GM18511 (cell line): ENCODE measurements at regions not wholly inside any gene's neighbourhood (a gene's known extent, or its start where the extent isn't known, plus 50 kb on each side); places are given as distances from the start of the nearest gene placed in this dataset.

Source experiments
- ATAC-seq: cut with Tn5 transposase; IDR thresholded peaks from one replicate; pipeline ENCODE4 v1.9.1; 2021; ENCODE audit warnings: mild to moderate bottlenecking, moderate library complexity; ENCODE audit not compliant: unreplicated experiment

DNA sequence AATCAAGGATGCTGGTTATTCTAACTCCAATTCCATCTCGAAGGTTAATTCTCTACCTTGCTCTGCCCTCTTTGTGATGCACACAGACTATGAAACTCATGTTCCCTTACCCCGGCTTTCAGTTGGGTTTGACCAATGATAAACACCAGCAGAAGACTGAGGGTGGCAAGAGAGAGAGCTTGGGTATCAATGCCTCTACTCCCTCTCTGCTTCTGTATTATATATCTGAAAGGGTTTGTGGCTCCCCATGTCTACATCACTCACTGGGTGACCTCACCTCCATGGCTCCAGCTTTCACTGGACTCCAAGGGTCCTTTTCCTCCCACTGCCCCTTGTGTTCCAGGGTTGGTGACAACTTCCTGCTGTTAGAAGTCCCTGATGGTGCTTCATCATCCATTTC lies 659.0 kb upstream of the TBX3 start:
- no peak for ATAC-seq

DNA sequence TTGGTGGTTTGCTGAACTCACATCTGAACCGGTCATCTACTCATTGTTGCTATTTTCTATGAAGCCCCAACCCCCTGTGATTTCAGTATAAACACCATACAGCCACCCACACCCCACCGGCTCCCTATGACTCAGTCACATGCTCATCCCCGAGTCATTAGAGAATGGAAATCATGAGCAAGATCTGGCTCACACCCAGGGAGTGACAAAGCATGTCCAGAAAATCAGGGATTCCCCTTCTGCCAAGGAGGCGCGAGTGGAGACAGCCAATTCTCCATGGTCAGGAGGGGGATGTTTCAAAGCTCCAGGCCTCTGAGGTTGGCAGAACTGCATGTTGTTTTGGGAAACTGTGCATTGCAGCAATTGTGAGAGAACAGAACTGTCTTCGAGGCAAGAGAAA lies 657.5 kb upstream of the TBX3 start:
- no peak for ATAC-seq

DNA sequence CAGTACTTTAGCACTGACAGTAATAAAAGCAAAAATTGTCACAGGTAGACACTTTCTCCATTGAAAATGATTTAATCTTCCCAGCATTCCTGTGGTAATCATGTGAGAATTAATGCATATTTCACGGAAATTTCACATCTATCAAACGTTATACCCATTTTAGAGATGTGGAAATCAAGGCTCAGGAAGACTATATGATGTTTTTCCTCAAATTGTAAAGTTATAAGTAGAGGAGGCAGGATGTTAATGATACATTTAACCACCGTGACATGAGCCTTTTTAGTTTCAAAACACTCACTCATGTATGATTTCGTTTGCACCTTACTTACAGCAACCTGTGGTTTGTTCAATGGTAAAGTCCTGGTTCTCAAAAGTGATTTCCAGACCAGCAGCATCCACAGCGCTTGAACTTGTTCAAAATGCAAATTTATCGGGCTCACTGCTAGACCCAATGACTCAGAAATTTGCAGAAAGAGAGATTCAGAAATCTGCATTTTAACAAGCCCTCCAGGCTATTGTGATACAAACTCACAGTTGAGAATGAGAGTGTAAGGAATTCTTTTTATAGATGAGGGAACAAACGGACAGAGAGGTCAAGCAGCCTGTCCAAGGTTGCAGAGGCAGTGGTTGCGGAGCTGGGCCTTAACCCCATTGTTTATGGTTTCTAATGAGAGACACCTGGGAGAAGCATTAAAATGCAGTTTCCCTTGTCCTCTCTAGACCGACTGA lies 654.8 kb upstream of the TBX3 start:
- ATAC-seq: no peak

DNA sequence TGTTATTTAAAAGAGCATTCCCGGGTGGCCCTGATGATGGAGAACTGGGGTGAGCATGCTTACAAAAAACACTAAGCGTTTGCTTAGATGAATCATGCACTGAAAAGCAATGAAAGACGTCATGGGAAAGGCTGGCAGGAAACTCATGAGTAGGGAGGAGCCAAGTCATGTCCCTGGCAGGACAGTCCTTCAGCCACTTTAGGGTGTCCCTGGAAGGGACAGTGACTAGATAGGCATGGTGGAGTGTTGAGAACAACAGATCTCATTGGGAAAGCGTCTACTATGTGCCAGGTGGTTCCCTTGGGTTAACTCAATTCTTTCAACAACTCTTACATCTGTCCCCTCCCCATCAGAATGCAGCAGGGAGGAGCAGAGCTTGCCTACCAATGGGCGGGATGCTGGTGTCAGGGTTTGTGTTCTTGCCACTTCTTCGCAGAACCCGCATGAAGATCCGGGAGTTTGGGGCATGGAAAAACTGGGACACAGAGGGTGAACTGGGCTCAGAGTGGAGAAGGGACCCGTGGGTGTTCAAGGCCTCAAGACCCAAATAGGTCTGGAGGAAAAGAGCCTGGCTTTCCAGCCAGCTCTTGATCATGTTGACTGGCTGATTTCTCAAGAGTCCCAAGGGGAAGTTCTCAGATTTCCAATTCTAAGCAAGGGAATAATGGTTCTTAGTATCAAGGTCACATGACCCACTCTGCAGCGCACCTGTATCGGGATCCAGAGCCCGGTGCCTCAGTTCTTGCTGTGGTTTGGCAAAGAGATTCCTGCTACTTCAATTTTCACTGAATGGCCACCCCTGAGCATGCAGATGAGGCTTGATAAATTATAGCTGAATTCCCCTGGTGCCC lies 653.9 kb upstream of the TBX3 start:
- ATAC-seq: no peak

DNA sequence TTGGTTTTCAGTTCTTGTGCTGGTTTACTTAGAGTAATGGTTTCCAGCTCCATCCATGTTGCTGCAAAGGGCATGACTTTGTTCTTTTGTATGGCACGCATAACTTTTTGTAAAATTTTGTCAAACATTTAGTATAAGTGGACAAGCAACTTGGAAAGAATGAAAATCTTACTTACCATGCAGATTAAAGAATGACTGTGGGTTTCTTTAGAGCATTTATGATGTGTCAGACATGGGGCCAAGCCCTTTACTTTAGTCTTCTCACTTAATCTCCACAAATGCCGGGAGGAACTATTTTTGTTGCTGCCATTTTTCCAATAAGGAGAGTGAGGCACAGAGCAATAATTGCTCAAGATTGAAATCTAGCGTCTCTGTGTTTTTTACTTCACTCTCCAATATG lies 652.5 kb upstream of the TBX3 start:
- no peak for ATAC-seq

DNA sequence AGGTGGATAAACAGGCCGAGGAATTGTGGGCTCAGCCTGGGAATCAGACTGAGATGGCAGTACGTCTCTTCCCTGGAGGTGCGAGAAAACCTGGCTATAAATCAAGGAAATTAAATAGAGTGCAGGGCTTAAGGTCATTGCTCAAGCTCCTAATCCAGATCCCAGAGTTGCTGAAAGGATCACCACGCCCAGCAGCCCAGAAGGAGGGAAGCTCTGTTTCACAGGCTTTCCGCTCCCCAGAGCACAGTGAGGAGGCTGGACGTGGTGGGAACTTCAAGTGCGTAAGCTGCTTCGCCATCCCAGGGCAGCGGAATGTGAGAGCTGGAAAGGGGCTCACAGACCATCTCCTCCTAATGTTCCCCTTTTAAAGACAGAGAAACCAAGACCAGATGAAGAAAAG lies 651.6 kb upstream of the TBX3 start:
- ATAC-seq: no peak

DNA sequence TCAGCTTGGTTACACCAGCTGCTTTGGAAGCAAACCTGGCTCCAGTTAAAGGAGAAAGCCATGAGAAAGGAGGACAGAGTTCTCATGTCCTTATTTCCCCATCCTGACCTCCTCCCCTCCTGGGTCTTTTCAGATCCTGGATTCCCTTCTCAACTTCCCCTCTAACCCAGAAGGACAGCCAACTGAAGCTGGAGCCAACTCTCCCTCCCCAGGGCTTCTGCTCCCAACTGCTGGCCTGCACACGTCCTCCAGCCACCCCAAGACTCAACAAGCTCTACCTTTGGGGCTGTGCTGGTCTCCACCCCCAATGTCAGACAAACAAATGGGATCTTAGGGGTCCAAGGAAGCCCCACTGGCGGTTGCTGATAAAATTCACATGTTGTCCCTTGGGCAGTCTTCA lies 651.1 kb upstream of the TBX3 start:
- ATAC-seq: no peak

DNA sequence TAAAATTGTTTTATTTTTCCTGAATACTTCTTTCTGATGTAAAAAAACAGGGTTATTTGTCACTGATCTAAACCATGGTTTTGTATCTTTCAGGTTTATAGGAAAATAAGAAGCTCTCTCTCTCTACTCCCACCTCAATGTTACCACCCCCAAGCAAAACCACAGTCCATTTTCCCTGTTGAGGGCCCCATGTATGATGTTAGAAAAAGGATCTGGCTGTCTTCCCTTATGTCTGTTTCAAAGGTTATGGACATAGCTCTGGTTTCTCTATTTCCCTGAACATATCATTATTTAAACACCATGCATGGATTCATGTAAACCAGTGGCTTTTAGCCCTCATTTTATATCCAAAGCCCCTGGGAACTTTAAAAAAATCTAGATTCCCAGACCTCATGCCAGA lies 649.0 kb upstream of the TBX3 start:
- ATAC-seq: no peak

DNA sequence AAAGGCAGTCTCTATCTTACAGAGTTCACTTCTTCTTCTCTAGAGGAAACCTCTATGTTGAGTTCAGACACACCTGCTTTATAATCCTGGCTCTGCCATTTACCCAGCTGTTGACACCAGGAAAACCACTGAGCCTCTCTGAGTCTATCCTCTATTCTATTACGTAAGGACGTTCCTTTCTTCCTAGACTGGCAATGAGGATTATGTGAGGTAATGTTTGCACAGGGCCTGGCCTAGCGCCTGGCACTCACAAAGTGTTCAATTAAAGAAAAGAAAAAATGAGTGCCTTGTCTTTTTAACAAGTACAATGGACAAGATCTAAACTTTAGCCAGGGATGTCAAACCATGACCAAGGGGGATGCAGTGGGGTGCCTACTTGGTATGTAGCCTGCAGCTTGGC lies 641.9 kb upstream of the TBX3 start:
- no peak for ATAC-seq

DNA sequence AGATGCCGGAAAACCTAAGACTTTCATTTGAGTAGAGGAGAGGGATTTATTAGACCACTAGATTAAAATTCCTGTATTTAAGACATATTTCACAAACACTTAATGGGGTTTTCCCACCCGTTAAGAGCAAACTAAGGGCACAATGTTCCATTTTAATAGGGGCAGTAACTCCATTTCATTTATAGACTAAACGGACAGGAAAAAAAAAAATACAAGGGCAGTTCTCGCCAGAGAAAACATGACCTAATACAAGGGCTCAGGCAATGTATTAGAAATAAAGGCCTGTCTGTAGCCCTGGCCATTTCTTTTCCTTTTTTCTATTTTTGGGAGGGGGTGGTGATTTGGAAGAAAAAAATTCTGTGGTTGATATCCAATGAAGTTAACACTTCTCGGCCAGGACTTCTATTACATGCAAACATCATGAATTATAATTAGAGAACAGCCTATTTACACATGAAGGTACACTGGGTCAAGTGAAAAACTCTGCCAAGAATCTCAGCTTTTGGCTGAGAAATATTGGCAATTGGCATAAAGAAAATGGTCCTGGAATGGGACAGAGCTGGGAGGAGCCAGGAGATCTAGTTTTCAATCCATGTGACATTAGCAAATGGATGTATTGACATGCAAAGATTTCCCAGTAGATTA lies 641.1 kb upstream of the TBX3 start:
- no peak for ATAC-seq

DNA sequence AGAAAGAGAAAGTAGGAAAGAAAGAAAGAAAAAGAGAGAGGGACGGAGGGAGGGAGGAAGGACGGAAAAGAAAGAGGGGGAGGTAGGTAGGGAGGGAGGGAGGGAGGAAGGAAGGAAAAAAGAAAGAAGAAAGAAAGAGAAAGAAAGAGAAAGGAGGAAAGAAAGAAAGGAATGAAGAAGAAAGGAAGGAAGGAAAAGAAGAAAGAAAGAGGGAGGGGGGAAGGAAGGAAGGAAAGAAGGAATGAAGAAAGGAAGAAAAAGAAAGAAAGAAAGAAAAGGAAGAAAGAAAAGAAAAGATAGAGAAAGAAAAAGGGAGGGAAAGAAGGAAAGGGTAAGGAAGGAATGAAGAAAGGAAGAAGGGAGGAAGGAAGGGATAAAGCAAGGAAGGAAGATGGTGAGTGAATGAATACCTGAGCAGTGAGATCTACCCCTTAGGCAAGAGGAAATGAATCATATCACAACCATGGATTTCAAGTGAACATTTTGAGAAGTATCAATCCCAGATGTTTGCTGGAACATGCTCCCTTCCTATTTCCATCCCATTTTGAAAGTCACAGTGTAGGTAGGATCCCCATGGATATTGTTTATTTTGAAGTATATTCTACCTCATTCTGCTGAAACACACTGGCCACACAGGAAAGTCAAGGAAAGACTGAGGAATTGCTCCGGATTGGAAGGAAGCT lies 639.4 kb upstream of the TBX3 start:
- ATAC-seq: no peak

DNA sequence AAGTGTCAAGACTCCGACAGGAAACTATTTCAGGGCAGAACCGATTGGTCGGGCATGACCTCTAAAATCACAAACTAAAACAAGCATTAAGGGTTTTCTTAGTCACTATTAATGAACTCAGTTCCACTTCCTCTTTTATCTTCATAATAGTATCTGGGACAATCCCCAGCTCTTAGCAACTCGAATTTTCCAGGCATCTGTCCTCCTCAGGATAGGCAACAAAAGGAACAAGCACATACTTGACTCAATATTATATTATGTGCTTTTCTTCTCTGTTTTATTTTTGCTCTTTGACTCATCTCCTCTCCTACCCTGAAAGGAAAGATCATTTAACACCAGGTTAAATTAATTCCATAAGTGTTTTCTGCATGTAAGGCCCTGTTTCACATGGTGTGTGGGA lies 638.3 kb upstream of the TBX3 start:
- peak; percentile 98 for ATAC-seq

DNA sequence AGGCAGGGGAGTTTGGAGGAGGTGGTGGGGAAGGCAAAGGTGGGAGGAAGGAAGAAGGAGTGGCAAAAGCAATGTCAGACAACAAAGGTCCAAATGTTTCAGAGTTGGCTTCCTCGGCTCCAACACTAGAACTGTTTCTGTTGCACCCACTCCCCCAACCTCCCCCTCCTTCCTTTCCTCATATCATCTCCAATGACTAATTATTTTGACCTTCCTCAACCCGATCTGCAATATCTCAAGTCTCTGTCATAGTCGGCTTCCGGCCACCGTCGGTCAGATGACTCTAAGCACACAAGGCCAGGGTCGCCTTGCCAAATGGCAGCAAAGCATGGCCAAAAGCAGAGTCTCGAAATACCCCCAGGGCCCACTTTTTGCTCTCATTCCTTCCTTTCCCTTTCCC lies 637.0 kb upstream of the TBX3 start:
- ATAC-seq: no peak

DNA sequence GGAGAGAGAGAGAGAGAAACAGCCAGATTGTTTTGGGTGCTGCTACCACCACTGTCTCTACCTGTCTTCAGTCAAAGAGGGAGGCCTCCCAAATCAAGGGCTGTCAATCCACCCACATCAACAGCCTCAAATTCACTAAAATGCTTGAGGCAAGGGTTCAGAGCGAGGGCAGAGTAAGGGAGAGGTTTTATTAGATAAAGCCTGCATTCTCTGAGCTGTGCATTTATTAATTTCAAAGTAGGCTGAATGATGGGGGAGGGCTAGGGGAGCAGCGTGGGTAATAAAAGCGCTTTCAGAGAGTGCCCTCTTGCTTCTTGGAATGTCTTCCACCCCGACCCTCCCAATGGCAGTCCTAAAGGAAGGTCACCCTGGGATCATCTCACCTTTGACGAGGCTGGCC lies 636.5 kb upstream of the TBX3 start:
- ATAC-seq: no peak

DNA sequence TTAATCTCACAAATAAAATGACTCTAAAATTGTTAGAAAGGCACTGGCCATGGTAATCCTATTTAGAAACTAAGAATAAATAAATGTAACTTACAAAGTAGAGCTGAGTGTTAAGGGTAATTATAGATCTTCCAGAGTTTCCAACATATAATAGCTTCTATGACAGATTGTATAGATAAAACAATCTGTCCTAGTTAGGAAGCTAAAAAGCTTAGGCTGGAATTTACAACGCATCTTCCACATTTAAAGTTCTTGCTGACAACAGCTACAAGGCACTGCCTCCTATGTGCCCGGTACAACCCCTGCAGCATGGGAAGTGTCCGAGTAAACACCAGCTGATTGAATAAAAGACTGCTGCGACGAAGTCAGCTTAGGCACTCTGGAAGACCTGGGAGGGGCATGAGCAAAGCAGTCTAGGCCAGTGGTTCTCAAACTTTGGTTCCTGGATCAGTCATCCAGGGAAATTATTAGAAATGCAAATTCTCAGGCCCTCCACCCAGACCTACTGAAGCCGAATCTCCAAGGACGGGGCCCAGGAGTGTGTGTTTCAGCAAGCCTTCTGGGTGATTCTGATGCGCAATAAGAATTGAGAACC lies 635.6 kb upstream of the TBX3 start:
- ATAC-seq: no peak

DNA sequence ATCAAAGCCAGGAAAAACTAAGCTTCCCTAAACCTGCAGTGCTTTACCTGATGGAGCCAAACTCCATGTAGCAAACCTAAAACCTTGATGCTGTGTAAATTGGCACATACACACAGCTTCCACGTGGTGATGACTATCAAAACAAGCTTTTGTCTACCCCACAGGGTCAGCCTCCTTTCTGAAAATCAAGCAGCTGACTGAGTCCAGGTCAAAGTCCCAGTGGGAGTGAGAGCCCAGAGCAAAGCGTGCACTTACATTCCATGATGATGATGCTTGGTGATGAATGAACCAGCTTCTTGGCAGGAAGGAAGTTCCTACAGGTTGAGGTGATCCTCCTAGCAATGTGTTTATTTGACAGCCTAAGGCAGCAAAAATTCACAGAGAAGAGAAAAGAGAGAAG lies 630.0 kb upstream of the TBX3 start:
- no peak for ATAC-seq

DNA sequence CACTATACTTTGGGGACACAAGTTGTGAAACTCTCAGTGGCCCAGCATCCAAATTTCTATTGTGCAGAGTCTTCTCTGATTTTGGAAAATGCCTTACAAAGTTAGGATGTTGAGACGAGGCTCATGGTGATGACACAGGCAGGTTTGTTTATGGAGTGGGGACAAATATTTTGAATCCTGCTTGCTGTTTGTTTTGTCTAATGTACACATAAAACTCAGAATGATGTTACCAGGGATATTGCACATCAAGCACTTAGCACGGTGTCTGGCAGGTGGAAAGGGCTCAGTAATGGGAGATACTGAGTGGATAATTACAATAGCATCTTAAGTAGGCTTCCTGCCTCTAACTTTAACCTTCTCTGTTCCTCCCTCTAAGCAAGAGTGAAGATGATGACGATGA lies 628.9 kb upstream of the TBX3 start:
- ATAC-seq: no peak

DNA sequence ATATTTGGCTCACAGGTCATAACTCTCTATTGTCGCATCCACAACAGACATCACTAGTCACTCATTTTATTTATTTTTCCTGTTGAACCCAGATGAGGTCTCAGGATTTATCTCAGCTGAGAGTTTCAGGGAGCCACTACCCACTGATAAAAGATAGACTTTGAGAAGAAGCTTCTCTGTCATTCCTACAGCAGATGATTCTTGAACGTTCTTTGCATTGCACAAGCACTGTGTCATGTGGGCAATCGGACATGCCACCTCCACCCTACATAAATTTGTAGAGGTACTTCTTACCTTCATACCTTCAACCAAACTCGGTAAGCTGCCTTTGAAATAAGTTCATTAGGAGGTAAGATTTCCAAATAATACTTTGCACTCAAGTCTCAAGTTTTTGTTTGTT lies 627.9 kb upstream of the TBX3 start:
- ATAC-seq: no peak

DNA sequence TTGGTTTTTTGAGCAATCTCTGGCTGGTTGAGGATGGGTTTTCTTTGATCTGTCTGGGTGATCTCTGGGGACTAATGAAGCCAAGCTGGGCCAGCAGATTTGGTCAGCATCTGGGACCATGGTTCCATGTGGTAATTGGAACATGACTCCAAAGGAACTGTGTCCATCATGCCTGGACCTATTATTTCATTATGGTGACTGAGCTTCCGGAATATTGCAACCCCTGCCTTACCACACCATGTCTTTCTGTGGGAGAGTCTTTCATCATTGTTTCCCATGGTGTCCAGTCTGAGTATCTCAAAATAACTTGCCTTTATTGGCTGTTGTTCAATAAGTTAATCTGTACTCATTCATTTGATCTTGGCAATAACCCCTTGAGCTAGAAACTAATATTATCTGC lies 624.9 kb upstream of the TBX3 start:
- ATAC-seq: no peak

DNA sequence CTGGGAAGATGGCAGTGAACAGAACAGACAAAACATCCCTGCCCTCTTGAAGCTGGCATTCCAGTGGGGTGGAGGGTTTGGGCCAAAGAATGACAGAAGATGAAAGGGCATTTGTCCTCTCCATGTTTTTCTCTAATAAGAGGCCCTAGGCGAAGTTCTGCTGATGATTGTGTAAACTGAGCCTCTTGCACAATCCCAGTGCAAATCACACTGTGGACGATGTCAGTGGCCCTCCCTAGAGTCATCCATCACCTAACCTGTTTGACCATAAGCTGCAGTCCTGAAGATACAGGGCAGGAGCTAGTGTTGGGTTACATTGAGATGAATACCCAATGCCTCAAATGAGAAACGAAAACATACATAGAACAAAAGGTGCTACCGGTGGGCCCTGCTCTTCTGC lies 622.4 kb upstream of the TBX3 start:
- no peak for ATAC-seq

DNA sequence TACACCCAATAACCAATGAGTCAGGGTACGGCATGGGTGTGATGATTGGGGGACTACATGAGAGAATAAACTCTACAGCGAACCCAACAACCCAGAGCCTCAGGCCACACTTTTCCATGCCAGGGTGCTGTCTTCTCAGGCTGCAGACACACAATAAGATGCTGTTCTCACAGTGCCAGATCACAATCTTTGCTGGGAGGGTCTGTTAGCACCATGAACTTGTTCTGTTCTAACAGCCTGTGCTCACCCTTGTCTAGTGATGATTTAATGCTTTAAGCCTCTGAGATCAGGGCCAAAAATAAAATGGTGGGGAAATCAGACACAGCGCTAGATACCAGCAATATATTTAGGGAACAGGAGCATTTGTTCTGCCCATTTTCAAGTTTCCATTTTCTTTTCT lies 621.9 kb upstream of the TBX3 start:
- ATAC-seq: no peak
